CD8-positive, alpha-beta memory T cell (primary cell): ENCODE measurements at regions not wholly inside any gene's neighbourhood (a gene's known extent, or its start where the extent isn't known, plus 50 kb on each side); places are given as distances from the start of the nearest gene placed in this dataset.

Experiments
- CTCF ChIA-PET: fragments of 350-600 bp; sonication (Branson Sonifier 250); formaldehyde crosslinking; loops from one replicate; lab custom pipeline; 2021; ENCODE audit warnings: antibody characterized with exemption; lab: Charles Lee
- POLR2A ChIA-PET: fragments of 350-600 bp; sonication (Branson Sonifier 250); formaldehyde crosslinking; loops from one replicate; lab custom pipeline; 2021; ENCODE audit warnings: antibody characterized with exemption; lab: Charles Lee
- DNase-seq, 5 donors: peaks; one replicate each; pipeline versions ENCODE4 v3.0.0 to v3.0.0-alpha.2; 2020 to 2022; ENCODE audit warnings: mixed read lengths in 1 of 5
- H3K27ac ChIP-seq: one replicate; pipeline ENCODE4 v1.7.0; 2013; ENCODE audit warnings: low read depth, mild to moderate bottlenecking, low read length, moderate library complexity
- H3K27me3 ChIP-seq: 2 replicates; pipeline ENCODE4 v1.7.0; 2013; ENCODE audit warnings: low read length, mild to moderate bottlenecking; ENCODE audit not compliant: insufficient read depth, poor library complexity, severe bottlenecking
- H3K36me3 ChIP-seq: 2 replicates; pipeline ENCODE4 v1.7.0; 2013; ENCODE audit warnings: mild to moderate bottlenecking, low read length, moderate library complexity; ENCODE audit not compliant: insufficient read depth
- H3K4me1 ChIP-seq: 2 replicates; pipeline ENCODE4 v1.7.0; 2013; ENCODE audit warnings: mild to moderate bottlenecking, low read length, moderate library complexity; ENCODE audit not compliant: insufficient read depth
- H3K4me3 ChIP-seq: 2 replicates; pipeline ENCODE4 v1.7.0; 2013; ENCODE audit warnings: mild to moderate bottlenecking, low read length
- H3K9me3 ChIP-seq: 2 replicates; pipeline ENCODE4 v1.7.0; 2013; ENCODE audit warnings: mild to moderate bottlenecking, low read length
- H3K27ac Mint-ChIP-seq, 8 donors: one replicate each; pipeline ENCODE4 v1.8.0; 2020 to 2021; ENCODE audit warnings: mixed read lengths in 8 of 8, mild to moderate bottlenecking in 6 of 8, inconsistent platforms in 3 of 8, moderate library complexity in 3 of 8
- H3K27me3 Mint-ChIP-seq, 2 donors: one replicate each; pipeline ENCODE4 v1.8.0; 2020 to 2021; ENCODE audit warnings: mixed read lengths in 2 of 2, mild to moderate bottlenecking in 1 of 2, moderate library complexity in 1 of 2
- H3K36me3 Mint-ChIP-seq, 3 donors: one replicate each; pipeline ENCODE4 v1.8.0; 2020 to 2021; ENCODE audit warnings: mixed read lengths in 3 of 3, inconsistent platforms in 1 of 3, mild to moderate bottlenecking in 1 of 3
- H3K4me1 Mint-ChIP-seq, 3 donors: one replicate each; pipeline ENCODE4 v1.8.0; 2020 to 2021; ENCODE audit warnings: mixed read lengths in 3 of 3, inconsistent platforms in 1 of 3, mild to moderate bottlenecking in 1 of 3
- H3K4me3 Mint-ChIP-seq, 7 donors: one replicate each; pipeline ENCODE4 v1.8.0; 2020 to 2021; ENCODE audit warnings: mixed read lengths in 7 of 7, mild to moderate bottlenecking in 6 of 7, moderate library complexity in 4 of 7, inconsistent platforms in 2 of 7
- H3K9me3 Mint-ChIP-seq, 5 donors: one replicate each; pipeline ENCODE4 v1.8.0; 2020 to 2022; ENCODE audit warnings: mixed read lengths in 5 of 5, mild to moderate bottlenecking in 3 of 5, moderate library complexity in 2 of 5, inconsistent platforms in 1 of 5

GRCh38 chr17:79258041-79258440, 183.4 kb downstream of the ENGASE start:
- no peaks in the 10 kb centered on the region for H3K36me3 Mint-ChIP-seq
- Histone ChIP-seq H3K27me3 (no peaks in the 10 kb centered on the region), H3K4me1 (no peaks in the 10 kb centered on the region), H3K4me3 (no peak overlapping the region), H3K36me3 (no peaks in the 10 kb centered on the region), H3K27ac (no peak overlapping the region), H3K9me3 (no peaks in the 10 kb centered on the region)
- H3K4me1 Mint-ChIP-seq = no peaks in the 10 kb centered on the region
- no peaks in the 10 kb centered on the region for H3K9me3 Mint-ChIP-seq
- no peak overlapping the region for H3K4me3 Mint-ChIP-seq
- POLR2A ChIA-PET = no interaction called here
- peaks cover 3 to 32% of the 10 kb centered on the region in 2 donors for H3K27me3 Mint-ChIP-seq
- CTCF ChIA-PET = no interaction called here
- DNase-seq = no peak
- no peak overlapping the region for H3K27ac Mint-ChIP-seq

GRCh38 chr17:79255926-79256585, 181.4 kb downstream of the ENGASE start:
- Histone ChIP-seq H3K4me3 (no peak overlapping the region), H3K27me3 (no peaks in the 10 kb centered on the region), H3K36me3 (no peaks in the 10 kb centered on the region), H3K9me3 (no peaks in the 10 kb centered on the region), H3K4me1 (no peaks in the 10 kb centered on the region), H3K27ac (no peak overlapping the region)
- no peaks in the 10 kb centered on the region for H3K9me3 Mint-ChIP-seq
- CTCF ChIA-PET = no interaction called here
- DNase-seq = no peak
- H3K4me3 Mint-ChIP-seq = no peak overlapping the region
- POLR2A ChIA-PET = no interaction called here
- H3K36me3 Mint-ChIP-seq = no peaks in the 10 kb centered on the region
- no peak overlapping the region for H3K27ac Mint-ChIP-seq
- no peaks in the 10 kb centered on the region for H3K4me1 Mint-ChIP-seq
- peaks cover 16 to 47% of the 10 kb centered on the region in 2 donors for H3K27me3 Mint-ChIP-seq

DNA sequence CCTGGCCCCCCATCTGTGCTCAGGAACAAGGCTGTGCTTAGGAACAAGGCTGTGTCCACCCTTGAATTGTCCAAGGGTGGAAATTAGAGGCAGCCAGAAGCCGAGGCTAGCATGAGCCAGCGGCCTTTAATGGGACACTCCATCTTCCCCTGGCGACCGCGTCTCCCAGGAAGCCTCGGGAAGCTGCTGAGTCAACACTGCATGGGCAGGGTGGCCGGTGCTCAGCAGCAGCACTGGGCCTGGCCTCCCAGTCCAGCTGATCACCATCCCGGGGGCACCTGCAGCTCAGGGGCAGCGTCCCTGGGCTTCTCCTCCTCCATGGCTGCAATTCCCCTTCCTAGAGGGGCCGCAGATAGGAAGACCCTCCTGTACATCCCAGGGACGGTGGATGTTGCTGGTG, 180.8 kb downstream of the ENGASE start:
- no peak overlapping the region for H3K27ac ChIP-seq
- H3K4me3 Mint-ChIP-seq = no peak overlapping the region
- no peaks in the 10 kb centered on the region for H3K4me1 Mint-ChIP-seq
- peaks cover 16 to 45% of the 10 kb centered on the region in 2 donors for H3K27me3 Mint-ChIP-seq
- no peak for DNase-seq
- POLR2A ChIA-PET = no interaction called here
- no peak overlapping the region for H3K4me3 ChIP-seq
- no peaks in the 10 kb centered on the region for H3K27me3 ChIP-seq
- no peak overlapping the region for H3K27ac Mint-ChIP-seq
- no peaks in the 10 kb centered on the region for H3K9me3 ChIP-seq
- CTCF ChIA-PET = no interaction called here
- H3K4me1 ChIP-seq = no peaks in the 10 kb centered on the region
- no peaks in the 10 kb centered on the region for H3K36me3 Mint-ChIP-seq
- no peaks in the 10 kb centered on the region for H3K36me3 ChIP-seq
- H3K9me3 Mint-ChIP-seq = no peaks in the 10 kb centered on the region

- Histone ChIP-seq H3K27me3 (no peaks in the 10 kb centered on the region), H3K36me3 (no peaks in the 10 kb centered on the region), H3K9me3 (no peaks in the 10 kb centered on the region), H3K4me1 (no peaks in the 10 kb centered on the region), H3K4me3 (no peak overlapping the region), H3K27ac (no peak overlapping the region)
- Mint-ChIP-seq H3K27ac (no peak overlapping the region), H3K27me3 (peaks cover 16 to 47% of the 10 kb centered on the region in 2 donors), H3K4me3 (no peak overlapping the region), H3K9me3 (no peaks in the 10 kb centered on the region), H3K4me1 (no peaks in the 10 kb centered on the region), H3K36me3 (no peaks in the 10 kb centered on the region)
- ChIA-PET POLR2A (no interaction called here), CTCF (no interaction called here)
- no peak for DNase-seq
These were observed 180.4 kb downstream of the ENGASE start for GRCh38 chr17:79255046-79255445.

DNA sequence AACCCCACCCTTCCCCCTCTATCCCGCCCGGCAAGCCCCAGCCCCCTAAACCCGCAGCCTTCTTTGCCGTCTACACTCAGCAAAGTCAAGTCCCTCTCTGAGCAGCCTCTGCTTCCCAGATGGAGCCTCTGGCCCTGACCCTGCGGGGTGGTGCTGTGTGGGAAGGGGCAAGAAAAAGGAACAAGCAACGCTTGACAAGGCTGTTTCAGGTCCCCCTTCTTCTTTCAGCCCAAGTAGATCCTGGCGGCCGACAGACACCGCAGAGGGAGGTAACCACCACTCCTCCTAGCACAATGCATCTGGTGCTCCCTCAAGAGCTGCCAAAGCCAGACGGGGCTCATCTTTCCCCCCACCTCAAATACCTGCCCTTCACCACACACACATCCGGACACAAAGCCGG, 178.3 kb downstream of the ENGASE start:
- Histone ChIP-seq H3K9me3 (no peaks in the 10 kb centered on the region), H3K27me3 (no peaks in the 10 kb centered on the region), H3K4me3 (no peak overlapping the region), H3K27ac (no peak overlapping the region), H3K4me1 (no peaks in the 10 kb centered on the region), H3K36me3 (no peaks in the 10 kb centered on the region)
- no peaks in the 10 kb centered on the region for H3K9me3 Mint-ChIP-seq
- ChIA-PET CTCF (no interaction called here), POLR2A (no interaction called here)
- no peak overlapping the region for H3K27ac Mint-ChIP-seq
- H3K4me3 Mint-ChIP-seq = peak overlapping the region in 1 of 7 donors; percentile 27
- peaks cover 17 to 52% of the 10 kb centered on the region in 2 donors for H3K27me3 Mint-ChIP-seq
- no peaks in the 10 kb centered on the region for H3K4me1 Mint-ChIP-seq
- no peaks in the 10 kb centered on the region for H3K36me3 Mint-ChIP-seq
- no peak for DNase-seq

GRCh38 chr17:79251824-79252223, 177.2 kb downstream of the ENGASE start:
- Histone ChIP-seq H3K27me3 (no peaks in the 10 kb centered on the region), H3K4me3 (no peak overlapping the region)
- H3K27ac Mint-ChIP-seq = no peak overlapping the region

GRCh38 chr17:79249929-79250521, 175.4 kb downstream of the ENGASE start:
- Histone ChIP-seq H3K36me3 (no peaks in the 10 kb centered on the region), H3K27me3 (no peaks in the 10 kb centered on the region), H3K4me3 (no peak overlapping the region), H3K4me1 (no peaks in the 10 kb centered on the region), H3K27ac (no peak overlapping the region), H3K9me3 (no peaks in the 10 kb centered on the region)
- peaks cover 20 to 54% of the 10 kb centered on the region in 2 donors for H3K27me3 Mint-ChIP-seq
- no peaks in the 10 kb centered on the region for H3K36me3 Mint-ChIP-seq
- ChIA-PET CTCF (no interaction called here), POLR2A (no interaction called here)
- H3K4me1 Mint-ChIP-seq = no peaks in the 10 kb centered on the region
- H3K4me3 Mint-ChIP-seq = no peak overlapping the region
- H3K27ac Mint-ChIP-seq = no peak overlapping the region
- DNase-seq = no peak
- no peaks in the 10 kb centered on the region for H3K9me3 Mint-ChIP-seq

More at GRCh38 chr17:79251824-79252223, 177.2 kb downstream of the ENGASE start:
- no peaks in the 10 kb centered on the region for H3K36me3 ChIP-seq
- no peaks in the 10 kb centered on the region for H3K9me3 Mint-ChIP-seq
- H3K36me3 Mint-ChIP-seq = no peaks in the 10 kb centered on the region
- H3K4me1 Mint-ChIP-seq = no peaks in the 10 kb centered on the region
- CTCF ChIA-PET = no interaction called here
- H3K27me3 Mint-ChIP-seq = peaks cover 20 to 51% of the 10 kb centered on the region in 2 donors
- POLR2A ChIA-PET = no interaction called here
- no peaks in the 10 kb centered on the region for H3K4me1 ChIP-seq
- H3K4me3 Mint-ChIP-seq = no peak overlapping the region
- H3K9me3 ChIP-seq = no peaks in the 10 kb centered on the region
- no peak overlapping the region for H3K27ac ChIP-seq
- no peak for DNase-seq

DNA sequence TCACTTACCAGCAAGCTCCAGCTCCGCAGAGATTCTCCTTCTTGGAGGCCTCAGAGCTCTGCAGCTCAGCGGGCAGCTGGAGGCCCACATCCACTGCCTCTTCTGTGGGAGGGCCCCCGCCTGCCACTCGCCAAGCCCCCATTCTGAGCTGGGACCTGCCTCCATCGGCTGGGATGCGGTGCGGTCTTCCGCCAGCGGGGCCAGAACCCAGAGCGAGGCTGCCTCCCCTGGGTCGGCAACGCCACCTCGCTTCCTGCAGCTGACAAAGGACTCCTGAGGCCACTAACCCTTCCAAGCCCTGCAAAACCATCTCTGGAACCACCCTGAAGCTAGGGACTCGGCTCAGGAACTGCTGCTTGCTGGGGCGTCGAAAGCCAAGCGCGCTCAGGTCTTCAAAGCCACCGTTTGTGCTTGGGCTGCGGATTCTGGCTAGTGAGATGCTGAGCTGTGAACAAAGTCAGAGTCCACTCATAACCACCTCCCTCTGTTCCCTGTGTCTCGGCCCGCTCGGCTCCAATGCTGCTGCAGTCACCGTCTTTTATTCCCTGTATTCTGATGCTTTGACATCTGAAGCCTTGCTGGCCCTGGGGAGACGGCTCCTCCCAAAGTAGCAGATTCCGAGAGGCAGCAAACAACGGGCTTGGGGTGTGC, 174.3 kb downstream of the ENGASE start:
- Mint-ChIP-seq H3K27ac (no peak overlapping the region), H3K27me3 (peaks cover 20 to 52% of the 10 kb centered on the region in 2 donors), H3K4me1 (no peaks in the 10 kb centered on the region), H3K36me3 (no peaks in the 10 kb centered on the region), H3K4me3 (no peak overlapping the region), H3K9me3 (no peaks in the 10 kb centered on the region)
- no peaks in the 10 kb centered on the region for H3K9me3 ChIP-seq
- H3K27me3 ChIP-seq = no peaks in the 10 kb centered on the region
- no peaks in the 10 kb centered on the region for H3K4me1 ChIP-seq
- H3K36me3 ChIP-seq = no peaks in the 10 kb centered on the region
- CTCF ChIA-PET = no interaction called here
- H3K27ac ChIP-seq = no peak overlapping the region
- H3K4me3 ChIP-seq = no peak overlapping the region
- POLR2A ChIA-PET = no interaction called here
- DNase-seq = no peak
